ENCODE measurements at regions not wholly inside any gene's neighbourhood (a gene's known extent, or its start where the extent isn't known, plus 50 kb on each side); places are given as distances from the start of the nearest gene placed in this dataset.

- TF ChIP-seq CTCF (conservative IDR thresholded peaks at IDR 0.05; ENCODE audit: low read length), result no peak
- no peak overlapping the region for H3K4me3 ChIP-seq (ENCODE audit: low read length)
- no peak for DNase-seq (ENCODE audit: low read depth)
These were observed 102.3 kb upstream of the HMCN1 start for GRCh38 chr1:185631843-185632242.

- DNase-seq (ENCODE audit: low read depth), result no peak
- TF ChIP-seq CTCF (conservative IDR thresholded peaks at IDR 0.05; ENCODE audit: low read length), result no peak
These were observed 106.3 kb upstream of the HMCN1 start for GRCh38 chr1:185627761-185628501.

GRCh38 chr1:185627171-185627570 is 107.0 kb upstream of the HMCN1 start:
- no peak for DNase-seq (ENCODE audit: low read depth)
- no peak overlapping the region for H3K4me3 ChIP-seq (ENCODE audit: low read length)

More at GRCh38 chr1:185627761-185628501, 106.3 kb upstream of the HMCN1 start:
- H3K4me3 ChIP-seq (ENCODE audit: low read length), result no peak overlapping the region

GRCh38 chr1:185626344-185626743 is 107.8 kb upstream of the HMCN1 start:
- DNase-seq (ENCODE audit: low read depth), result no peak
- no peak for TF ChIP-seq CTCF (conservative IDR thresholded peaks at IDR 0.05; ENCODE audit: low read length)
- H3K4me3 ChIP-seq (ENCODE audit: low read length), result no peak overlapping the region

More at GRCh38 chr1:185627171-185627570, 107.0 kb upstream of the HMCN1 start:
- TF ChIP-seq CTCF (conservative IDR thresholded peaks at IDR 0.05; ENCODE audit: low read length), result no peak

- DNase-seq (ENCODE audit: low read depth), result peak; percentile 17
- no peak for TF ChIP-seq CTCF (conservative IDR thresholded peaks at IDR 0.05; ENCODE audit: low read length)
- no peak overlapping the region for H3K4me3 ChIP-seq (ENCODE audit: low read length)
These were observed 123.2 kb upstream of the HMCN1 start for GRCh38 chr1:185610954-185611353.

- TF ChIP-seq CTCF (conservative IDR thresholded peaks at IDR 0.05; ENCODE audit: low read length), result no peak
- no peak overlapping the region for H3K4me3 ChIP-seq (ENCODE audit: low read length)
- peak; percentile 17 for DNase-seq (ENCODE audit: low read depth)
These were observed 126.0 kb upstream of the HMCN1 start for GRCh38 chr1:185608177-185608576.

GRCh38 chr1:185603158-185603557 is 131.0 kb upstream of the HMCN1 start:
- no peak for DNase-seq (ENCODE audit: low read depth)
- TF ChIP-seq CTCF (conservative IDR thresholded peaks at IDR 0.05; ENCODE audit: low read length), result no peak
- H3K4me3 ChIP-seq (ENCODE audit: low read length), result no peak overlapping the region

All from AG10803 (cell line).